ENCODE measurements at regions not wholly inside any gene's neighbourhood (a gene's known extent, or its start where the extent isn't known, plus 50 kb on each side); places are given as distances from the start of the nearest gene placed in this dataset.
A peak's percentile ranks its signal among the peaks of the same experiment; 100 is the strongest.

DNA sequence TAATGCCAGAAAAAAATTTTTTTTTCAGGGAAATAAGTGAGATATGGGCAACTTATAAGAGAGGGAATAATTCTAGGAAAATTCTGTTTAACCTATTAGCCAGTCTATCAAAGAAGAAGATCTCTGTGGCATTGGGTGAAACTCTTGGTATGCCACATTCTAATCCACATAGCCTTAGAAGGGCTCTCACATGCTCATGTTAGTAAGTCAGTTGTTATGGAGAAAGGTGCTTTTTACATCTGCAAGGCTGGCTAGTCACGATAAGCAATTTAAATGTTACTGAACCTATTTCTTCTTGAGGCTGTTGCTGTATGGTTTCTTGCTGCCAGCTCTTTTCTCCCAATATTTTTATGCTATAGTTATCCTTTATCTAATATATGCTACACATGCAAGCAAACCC lies 89.9 kb upstream of the MAGI1 start:
- DNase-seq = no peak

DNA sequence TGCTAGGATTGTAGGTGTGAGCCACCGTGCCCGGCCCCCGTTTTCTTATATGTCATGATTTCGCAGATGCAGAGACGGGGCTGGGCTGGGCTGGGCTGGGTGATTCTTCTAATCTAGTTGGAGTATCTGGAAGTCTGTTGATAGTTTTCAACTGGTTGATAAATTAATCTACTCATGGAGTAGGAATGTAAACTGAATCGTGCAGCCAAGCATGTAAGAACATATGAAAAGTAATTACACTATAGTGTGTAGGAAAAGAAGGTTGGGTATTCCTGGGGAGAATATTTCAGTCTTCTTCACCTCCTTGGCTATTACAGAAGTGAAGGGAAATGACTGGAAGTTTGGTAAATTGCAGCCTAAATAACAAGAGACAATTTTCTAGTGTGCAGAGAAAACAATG lies 82.6 kb upstream of the MAGI1 start:
- no peak for DNase-seq

DNA sequence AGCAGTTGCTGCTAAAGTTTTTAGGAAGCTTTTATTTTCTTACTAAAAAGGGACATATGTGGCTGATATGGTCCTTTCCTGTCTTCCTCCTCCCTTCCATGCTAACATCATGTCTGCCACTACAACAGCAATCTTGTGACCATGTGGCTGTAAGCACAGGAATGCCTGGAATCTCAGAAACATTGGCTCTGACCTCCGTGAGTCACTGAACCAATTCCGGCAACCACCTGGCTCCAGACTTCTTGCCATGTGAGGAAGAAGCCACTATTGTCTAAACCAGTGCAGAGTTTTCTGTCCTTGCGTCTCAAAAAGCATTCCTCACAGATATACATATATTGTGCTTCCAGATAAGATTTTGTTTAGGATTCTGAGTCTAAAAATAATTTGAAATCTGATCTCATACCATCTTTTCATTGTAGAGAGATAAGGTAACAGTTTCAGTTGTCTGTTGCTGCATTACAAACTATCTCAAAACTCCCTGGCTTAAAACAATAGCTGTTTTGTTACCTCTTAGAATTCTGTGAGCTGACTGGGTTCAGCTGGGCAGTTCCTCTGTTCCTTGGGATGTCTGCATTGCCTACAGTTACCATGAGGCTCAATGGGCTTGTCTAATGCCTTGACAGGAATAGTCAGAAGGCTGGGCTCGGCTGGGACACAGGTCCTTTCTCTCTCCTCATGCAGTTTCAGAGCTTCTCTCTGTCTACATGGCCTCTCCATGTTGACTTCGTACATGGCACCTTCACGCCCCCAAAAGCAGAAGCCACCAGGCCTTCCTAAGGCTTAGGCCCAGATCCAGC lies 77.3 kb upstream of the MAGI1 start:
- no peak for DNase-seq

DNA sequence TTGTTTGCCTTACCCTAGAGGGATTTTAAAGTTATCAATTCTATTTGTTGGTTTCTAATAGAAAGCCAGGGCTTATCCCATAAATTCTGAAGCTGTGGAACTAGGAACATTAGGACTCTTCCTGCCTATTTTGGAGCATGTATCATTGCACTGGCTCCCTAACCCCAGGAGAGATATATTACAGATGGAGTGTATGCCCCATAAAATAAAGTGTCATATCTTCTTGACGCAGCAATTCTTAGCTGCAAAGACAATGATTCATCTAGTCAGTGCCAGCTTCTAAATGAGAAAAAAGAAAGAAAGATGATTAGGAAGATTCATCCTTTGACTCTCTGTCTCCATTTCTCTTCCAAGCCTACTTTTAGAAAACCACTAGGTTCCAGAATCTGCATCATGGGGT lies 74.8 kb upstream of the MAGI1 start:
- DNase-seq = no peak

DNA sequence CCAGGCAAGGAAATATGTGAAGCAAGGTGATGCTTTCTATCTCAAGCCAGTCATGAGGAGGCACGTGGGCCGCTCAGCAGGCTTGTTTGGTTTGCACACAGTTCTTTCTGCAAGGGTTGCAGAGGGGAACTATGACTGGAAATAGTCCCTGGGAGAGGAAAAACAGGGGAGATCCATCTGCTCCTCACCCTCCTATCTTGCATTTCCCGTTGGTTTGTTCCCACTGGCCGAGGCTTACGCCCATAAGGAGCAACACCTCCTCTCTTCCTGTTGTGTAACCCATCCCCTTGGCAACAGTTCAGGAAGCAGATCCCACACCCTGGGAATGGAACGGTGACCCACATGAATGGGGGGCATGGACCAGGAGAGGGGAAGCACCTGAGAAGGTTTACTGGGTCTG lies 72.1 kb upstream of the MAGI1 start:
- DNase-seq = no peak

DNA sequence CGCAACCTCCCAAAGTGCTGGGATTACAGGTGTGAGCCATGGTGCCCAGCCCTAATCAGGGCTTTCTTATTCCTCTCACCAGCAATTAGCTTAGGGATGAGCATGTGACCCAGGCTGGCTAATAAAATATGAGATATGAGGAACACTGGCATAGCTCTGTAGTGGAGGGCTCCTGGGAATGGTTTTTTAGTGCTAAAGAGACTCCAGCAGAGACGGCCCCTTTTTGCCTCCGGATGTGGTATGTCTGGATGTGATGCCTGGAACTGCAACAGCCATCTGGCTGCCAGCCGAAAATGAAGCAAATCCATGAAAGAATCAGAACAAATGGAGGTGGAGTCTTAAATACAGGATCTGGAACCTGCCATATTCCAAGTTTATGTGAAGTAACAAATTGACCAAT lies 69.1 kb upstream of the MAGI1 start:
- no peak for DNase-seq

DNA sequence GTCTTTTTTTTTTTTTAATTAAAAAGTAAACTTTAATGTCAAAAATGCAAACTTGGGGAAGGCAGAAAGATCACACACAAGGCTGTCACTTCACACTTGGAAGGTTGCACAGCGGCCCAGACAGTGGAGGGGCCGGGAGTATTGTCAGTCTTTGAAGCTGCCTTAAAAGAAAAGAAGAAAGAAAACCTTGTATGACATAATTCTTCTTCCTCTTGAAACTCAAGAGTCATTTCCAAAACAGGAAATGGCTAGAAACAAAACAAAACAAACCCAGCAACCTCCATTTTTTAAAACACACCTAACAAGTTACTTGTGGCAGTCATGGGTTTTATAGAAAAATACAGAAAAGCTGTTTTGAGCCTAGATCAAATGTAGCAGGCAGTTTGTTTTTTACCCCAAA lies 68.1 kb upstream of the MAGI1 start:
- DNase-seq = peak in 1 of 5 experiments; percentile 31

DNA sequence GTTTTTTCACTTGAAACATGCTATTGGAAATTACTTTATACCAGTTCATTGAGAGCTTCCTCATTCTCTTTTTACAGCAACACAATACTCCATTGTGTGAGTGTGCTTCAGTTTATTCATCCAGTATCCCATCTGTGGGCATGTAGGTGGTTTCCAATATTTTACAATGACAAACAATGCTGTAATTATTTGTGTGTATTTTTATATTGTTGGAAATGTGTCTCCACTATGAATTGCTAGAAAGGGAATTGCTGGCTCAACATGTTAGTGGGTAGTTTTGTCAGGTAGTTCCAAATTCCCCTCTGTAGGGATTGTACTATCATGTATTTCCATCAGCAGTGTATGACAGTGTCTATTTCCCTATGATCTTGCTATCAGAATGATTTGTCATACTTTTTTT lies 65.8 kb upstream of the MAGI1 start:
- DNase-seq = no peak

DNA sequence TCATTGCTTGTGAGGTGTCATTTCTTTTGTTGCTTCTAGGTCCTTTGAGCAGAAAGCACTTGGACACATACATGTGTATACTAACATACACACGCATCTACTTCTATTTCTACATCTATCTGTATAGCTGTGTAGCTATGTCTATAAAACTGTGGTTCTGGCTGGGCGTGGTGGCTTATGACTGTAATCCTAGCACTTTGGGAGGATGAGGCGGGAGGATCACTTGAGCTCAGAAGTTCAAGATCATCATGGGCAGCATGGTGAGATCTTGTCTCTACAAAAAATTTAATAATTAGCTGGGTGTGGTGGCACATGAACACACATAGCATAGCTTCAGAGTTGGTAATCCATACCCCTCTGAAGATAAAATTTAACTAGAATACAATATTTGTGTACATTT lies 65.0 kb upstream of the MAGI1 start:
- no peak for DNase-seq

DNA sequence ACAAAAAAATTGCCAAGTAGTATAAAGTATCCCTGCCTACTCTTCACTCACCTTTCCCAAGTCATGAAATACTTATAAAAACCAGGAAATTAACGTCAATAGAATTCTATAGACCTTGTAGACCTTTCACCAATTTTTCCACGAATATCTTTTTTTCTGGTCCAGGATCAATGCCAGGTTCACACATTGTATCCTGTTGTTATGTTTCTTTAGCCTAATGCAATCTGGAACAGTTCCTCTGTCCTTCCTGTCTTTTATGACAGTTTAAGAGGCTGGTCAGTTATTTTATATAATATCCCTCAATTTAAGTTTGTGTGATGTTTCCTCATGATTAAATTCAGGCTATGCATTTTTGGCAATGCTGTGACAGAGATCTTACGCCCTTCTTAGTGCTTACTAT lies 63.2 kb upstream of the MAGI1 start:
- DNase-seq = no peak

DNA sequence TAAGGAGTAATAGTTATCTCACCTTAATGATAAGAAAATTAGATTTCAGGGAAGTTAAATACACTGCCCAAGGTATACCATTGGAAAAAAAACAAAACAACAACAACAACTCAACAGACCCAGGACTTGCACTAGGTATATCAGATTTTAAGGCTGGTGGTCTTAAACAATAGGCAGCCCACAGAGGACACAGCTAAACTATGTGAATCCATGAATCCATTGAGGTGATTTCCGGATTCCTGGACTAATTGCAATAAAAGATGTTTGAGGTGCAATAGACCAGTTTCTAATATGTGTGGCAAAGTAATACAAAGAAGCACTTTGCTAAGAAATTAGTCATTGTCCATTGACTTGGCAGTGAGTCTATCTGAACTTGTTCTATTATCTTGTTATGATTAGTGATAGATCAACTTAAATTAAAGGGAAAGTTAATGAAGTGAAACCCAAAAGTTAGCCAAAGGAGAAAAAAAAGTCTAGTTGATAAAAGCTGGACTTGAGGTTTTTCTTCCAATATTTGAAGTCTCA lies 60.9 kb upstream of the MAGI1 start:
- no peak for DNase-seq

DNA sequence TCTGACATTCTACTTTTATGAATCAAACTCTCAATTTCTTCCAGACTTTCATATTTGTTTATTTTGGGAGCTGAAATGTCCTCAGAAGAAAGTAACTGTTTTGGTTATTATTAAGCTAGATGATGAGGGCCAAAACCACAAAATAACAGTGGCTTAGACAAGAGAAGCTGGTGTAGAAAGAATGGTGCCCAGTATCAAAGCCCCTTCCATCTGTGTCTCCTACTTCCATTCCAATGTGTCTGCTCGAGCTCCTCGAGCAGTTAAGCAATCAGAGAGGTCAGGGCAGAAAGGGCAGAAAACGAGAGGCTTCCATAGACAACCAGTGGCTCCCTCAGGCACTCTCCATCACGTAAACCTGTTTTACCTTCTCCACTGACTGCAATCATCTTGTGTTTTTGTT lies 59.7 kb upstream of the MAGI1 start:
- no peak for DNase-seq

DNA sequence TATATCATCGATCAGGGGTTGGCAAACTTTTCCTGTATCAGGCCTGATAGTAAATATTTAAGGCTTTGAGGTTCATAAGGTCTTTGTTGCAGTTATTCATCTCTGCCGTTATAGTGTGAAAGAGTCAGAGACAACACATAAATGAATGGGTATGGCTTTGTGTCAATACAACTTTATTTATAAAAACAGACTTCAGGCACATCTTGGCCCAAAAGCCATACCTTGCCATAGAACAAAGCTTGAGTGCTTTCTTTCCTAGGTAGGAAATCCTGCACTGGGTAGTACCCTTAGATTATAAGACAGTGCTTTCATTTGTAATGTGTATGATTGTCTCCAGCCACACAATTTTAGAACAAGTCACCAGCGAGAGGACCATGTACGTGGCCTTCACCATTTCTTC lies 58.9 kb upstream of the MAGI1 start:
- DNase-seq = no peak

DNA sequence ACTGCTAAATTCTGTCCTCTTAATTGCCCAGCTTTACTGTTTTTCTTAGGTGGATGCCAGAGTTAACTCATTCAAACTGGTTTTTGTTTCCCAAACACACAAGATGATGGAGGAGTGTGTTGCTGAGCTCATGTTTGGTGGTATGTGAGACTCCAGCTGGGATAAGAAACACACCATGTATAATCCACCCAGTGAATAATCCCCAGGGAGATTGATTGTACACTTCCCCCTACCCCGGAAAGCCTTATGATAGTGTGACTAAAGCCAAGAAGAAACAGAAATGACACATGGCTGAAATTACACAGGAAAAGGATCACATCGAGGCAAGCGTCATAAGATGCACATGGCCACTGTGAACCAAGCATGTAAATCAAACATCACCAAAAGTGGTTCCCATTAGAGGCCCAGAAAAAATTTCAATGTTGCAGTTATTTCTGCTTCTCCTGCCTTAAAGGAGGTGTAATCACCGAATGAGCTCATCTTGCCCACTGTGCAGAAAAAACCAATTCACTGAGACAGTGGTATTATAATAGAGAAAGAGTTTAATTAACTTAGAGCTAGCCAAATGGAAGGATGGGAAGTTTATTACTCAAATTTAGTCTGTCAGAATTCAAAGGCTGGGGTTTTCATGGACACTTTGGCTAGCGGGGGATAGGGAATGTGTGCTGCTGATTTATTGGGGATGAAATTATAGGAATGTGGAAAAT lies 56.7 kb upstream of the MAGI1 start:
- DNase-seq = no peak

DNA sequence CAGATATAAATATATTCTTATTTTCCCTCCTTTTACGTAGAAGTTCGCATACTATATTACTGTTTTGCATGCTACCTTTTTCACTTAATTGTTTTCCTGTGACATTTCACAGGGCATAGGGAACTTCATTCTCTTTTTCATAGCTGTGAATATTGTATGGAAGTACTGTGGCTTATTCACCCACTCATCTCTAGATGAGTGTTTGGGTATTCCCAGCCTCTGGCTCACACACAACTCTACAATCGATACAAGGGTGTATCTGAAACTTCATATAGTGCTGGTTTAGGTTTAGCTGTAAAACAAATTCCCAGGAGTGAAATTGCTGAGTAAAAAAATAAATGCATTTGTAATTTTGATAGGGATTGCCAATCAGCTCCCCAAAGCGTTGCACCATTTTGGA lies 55.3 kb upstream of the MAGI1 start:
- no peak for DNase-seq

DNA sequence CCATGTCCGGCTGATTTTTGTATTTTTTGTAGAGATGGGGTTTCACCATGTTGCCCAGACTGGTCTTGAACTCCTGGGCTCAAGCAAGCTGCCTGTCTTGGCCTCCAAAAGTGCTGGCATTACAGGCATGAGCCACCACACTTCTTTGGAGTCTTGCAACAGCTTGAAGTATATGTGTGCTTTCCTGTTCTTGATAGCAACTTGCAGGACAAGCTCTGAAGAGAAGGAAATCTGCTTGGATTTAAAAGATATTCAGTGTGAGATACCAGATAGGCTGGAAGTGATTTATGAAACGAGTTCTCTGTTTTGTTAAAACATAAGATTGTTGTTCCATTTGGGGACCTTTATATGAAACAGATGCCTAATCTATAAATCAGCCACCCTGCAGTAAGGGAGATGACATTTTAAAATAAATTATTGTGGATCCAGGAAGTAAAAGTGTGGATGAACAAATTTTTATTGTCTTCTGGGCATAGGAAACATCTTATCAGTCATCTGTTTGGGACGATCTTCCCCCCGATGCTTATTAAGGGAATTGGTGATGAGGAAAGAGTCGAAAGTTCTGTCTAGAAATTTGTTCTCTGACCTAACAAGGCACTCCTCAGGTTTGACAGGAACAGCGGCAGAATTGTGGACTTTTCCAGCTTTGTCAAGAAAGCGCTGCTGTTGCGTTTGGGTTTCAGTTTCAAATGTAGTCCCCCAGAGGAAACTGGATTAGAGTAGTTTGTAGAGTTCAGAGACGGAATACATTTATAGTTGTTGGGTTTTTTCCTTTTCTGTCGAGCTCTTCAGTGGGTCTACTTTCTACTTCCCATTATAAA lies 53.7 kb upstream of the MAGI1 start:
- no peak for DNase-seq

Data from T-helper 2 cell (primary cell).